NCI-H524 treated with DMSO at 0.1 percent for 48 hours (cell line): ENCODE measurements at regions not wholly inside any gene's neighbourhood (a gene's known extent, or its start where the extent isn't known, plus 50 kb on each side); places are given as distances from the start of the nearest gene placed in this dataset.

Experiments
- DNase-seq: peaks from one replicate; lab custom pipeline; 2025; lab: John Stamatoyannopoulos, UW

DNA sequence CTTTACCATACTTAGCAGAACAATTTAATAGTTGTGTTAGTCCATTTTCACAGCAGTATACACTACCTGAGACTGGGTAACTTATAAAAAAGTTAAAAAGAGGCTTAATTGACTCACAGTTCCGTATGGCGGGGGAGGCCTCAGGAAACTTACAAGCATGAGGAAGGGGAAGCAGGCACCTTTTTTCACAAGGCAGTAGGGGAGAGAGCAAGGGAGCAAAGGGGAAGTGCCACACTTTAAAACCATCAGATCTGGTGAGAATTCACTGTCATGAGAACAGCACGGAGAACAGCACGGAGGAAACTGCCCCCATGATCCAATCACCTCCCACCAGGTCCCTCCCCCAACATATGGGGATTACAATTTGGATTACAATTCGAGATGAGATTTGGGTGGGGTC is 269.9 kb downstream of the MTRR start:
- no peak for DNase-seq

DNA sequence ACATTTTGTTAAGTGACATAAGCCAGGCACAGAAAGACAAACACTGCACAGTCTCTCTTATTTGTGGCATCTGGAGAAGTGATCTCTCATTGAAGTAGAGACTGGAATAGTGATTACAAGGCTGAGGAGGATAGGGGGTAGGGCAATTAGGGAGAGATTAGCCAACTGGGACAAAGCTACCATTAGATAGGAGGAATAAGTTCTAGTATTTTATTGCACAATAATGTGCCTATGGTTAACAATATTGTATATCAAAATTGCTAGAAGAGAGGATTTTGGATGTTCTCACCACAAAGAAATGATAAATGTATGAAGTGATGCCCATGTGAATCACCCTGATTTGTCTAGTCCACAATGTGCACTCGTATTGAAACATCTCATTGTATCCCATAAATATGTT is 281.8 kb downstream of the MTRR start:
- DNase-seq, result no peak

DNA sequence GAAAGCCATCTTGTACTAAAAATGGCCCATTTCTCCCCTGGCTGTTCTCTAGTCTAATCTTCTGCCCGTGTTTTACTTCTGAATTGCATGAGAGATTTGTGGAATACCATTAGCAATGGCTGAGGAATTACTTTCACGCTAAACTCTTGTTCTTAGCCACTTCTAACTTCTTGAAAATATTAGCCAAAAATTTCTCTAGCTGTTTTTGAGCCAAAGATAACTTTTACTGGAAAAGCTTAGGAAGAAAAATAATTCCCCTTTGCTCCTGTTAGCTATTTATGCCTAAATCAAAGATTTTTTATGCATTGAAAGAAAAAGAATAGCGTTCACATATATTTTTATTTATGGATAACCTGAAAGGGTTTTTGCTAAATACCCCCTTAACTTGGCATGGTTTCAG is 287.8 kb downstream of the MTRR start:
- DNase-seq, result no peak

DNA sequence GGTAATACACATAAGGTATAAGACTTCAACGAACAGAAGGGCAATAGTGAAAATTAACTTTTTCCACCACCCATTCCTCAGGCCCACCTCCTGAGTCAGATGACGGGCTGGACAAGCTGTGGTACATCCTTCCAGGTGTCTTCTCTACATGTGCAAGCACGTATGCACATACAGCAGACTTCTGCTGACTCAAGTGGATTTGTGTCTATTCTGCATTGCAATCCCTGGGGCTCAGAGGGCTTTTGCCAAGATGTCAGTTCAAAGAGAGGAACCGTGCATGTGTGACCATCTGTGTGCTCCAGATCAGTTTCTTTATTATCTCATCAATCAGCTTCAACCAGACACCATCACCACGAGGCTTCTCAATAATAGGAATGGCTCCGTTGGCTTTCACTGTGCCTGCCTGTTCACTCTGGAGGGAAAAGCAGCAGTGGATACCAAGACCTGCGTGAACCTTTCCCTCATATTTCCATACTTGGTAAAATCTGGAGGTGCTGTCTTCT is 288.4 kb downstream of the MTRR start:
- DNase-seq, result no peak

DNA sequence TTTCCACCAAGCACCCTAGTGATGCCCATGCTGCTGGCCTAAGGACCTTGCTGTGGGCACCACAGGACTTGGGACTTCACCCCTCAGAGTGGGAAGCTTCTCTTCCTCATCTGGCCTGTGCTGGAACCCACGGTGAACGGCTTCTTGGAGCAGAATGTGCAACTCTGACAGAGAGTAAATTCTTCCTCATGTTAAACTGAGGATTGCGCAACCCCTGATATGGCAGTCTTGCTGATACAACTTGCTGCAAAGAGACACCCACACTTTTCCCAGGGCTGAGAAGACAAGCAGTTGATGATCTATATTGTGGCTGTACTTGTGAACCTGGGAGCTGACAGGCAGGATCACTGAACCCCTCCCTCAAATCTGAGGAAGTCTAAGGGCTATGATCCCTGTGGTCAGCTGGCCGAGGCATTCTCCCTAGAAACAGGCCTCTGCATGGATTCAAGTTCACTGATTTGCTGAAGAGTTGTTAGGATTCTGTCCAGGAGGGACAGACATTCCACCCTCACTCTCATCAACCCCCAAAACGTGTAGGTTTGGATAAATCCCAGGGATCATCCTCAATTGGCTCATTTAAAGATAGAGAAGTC is 307.2 kb downstream of the MTRR start:
- no peak for DNase-seq

DNA sequence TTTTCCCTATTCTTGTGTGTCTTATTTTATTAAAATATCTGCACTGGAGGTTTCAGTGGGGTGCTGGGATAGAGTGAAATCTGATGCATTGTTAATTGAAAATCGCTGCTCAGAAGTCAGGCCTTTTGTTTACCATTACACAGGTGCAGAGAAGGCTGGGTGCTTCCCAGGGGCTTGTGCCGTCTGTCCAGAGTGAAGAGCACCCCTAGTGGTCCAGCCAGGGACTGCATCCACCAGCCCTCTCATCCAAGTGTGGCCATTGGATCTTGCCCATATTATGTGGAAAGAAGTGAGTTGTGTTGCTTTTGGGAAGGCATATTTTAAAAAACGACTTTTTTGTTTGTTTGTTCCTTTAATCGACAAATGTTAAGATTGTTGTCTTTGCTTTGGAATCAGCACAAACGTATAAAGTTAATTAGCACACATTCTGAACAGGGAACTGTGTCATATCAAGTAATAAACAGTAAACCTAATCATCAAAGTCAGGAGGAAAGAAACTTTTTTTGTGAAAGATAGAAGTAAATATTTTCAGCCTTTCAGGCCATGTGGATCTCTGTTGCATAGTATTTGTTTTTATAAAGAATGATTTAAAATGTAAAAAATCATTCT is 315.6 kb downstream of the MTRR start:
- no peak for DNase-seq

DNA sequence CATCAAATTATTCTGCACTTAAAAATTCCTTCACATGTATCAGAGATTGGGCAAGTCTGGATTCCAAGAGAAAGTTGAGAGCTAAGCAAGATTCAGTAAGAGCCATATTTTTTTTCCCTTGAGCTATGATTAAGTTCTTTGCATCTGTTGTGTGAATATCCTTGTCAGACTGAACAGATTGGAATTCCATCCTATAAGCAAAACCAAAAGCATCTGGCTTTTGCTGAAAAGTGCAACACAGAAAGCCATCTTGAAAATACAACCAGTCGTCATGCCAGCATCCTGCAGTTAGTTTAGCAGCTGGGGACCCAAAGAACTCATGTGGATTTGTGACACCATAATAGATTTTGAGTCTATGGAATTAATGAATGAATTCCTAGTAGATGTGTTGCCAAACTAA is 316.9 kb downstream of the MTRR start:
- DNase-seq, result no peak

DNA sequence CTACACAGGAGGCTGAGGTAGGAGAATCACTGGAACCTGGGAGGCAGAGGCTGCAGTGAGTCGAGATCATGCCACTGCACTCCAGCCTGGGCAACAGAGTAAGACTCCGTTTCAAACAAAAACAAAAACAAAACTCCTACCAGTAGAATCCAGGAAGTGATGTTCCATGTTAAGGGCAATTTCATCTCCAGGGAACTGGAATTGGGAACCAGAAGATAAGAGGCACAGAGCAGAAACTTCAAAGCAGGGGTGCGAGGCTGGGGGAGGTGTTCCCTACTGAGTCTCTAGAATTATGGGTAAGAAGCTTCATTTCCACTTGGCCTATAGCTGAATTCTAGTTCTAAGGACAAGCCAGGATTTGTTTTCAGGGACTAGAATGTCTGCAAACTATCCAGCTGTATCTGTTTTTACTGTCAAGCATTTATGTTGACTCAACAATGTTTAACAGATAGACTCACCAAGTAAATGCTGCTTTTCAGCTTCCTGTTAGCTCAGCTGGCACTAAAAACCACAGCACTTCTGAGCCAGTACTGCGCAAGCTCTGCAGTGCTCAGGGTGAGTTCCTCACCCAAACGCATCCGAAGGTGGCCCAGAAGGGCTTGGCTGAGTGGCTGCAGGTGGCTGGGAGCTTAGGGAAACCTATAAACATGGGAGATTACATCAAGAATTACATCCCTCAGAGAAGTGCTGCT is 320.1 kb downstream of the MTRR start:
- no peak for DNase-seq

DNA sequence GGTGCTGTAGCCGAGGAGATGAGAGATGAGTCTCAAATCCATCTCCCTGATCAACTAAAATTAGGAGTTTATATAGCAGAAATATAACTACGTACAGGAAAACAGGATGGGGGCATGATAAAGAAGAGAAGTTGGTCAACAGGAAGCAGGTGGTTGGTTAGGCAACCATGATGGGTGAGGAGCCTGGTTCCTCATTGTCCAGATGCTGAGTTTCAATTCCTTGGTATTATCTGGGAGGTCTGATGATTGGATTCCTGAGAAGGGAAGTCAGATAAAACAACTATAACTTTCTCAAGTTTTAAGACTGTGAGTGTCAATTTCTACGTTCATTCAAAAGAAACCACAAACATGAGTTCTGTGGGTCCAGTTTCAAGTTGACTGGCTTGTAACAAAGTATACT is 323.9 kb downstream of the MTRR start:
- no peak for DNase-seq

DNA sequence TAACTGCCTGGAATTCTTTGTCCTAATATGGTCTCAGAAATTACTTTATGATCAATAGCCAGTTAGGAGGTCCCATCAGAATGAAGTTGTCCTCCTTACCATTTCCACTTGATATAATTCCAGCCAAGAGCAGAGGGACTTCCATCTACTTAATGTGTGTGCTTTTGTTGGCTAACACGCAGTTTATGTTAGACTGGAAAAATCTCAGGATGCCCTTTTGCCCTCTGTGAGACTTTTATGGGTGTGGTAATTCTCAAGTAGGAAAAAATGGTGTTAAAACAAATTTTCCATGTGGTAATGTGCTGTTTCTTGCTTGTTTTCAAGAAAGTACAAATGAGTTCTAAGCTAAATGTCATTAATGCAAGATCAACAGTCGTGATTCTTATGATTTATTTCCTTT is 327.1 kb downstream of the MTRR start:
- no peak for DNase-seq

DNA sequence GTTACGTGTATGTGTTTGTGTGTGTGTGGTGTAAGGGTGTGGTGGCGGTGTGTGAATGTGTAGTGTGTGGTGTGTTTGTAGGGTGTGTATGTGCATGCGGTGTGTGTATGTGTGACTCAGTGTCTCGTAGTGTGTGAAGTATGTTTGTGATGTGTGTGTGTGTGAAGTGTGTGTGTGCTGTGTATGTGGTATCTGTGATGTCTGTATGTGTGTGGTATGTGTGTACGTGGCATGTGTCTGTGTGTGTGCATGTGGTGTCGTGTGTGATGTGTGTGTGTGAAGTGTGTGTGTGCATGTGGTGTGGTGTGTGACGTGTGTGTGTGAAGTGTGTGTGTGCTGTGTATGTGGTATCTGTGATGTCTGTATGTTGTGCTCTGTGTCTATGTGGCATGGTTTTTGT is 339.4 kb downstream of the MTRR start:
- DNase-seq, result no peak

DNA sequence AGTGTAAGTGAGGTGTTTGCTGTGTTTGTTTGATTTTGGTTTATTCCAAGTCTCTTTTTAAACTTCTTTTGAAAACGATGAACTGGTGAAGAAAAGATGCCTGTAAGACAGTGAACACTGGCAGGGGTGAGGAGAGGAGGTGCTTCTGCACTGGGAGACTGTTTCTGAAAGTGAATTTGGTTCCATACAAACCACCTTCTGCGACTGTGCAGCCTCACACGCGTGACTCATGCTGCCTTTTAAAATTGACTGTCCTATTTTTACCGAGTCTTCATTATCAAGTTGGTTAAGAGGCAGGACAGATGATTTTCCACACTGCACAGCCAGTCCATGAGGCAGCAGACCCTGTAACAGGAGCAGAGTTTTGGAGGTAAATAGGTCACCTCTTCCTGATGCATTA is 340.6 kb downstream of the MTRR start:
- DNase-seq, result no peak

DNA sequence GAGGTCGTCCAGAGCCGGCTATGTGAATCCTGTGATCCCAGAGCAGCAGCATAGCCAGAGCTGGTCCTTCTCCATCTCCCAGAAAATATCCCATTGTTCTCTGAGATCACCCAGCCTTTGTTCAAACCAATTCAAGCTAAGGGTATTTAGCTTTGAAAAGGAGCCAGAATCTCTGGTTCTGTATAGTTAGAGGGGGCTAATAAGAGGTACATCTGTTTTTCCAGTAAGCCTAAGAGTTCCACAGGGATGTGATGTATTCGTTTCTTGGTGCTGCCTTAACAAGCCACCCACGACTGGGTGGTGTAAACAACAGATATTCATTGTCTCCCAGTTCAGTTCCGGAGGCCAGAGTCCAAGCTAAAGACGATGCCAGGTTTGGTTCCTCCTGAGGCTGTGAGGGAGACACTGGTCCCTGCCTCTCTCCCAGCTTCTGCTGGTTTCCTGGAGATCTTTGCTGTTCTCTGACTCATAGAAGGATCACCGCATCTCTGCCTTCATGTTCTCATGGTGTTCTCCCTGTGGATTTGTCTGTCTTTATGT is 344.8 kb downstream of the MTRR start:
- no peak for DNase-seq

DNA sequence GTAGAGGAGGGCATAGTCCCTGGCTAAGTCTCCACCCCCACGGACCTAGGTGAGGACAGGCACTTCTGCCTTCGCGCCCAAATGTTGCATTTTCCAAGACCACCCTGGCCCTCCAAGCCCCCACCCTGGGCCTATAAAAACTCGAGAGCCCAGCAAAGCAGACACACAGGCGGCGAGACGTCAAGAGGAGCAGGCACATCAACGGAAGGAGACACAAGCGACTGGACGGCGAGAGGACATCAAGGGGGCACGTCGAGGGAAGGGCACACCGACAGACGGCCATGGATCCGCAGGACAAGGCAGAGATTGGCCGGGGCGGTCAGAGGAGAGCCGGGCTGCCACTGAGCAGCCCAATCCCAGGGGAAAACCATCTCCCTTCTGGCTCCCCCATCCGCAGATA is 348.0 kb downstream of the MTRR start:
- no peak for DNase-seq

DNA sequence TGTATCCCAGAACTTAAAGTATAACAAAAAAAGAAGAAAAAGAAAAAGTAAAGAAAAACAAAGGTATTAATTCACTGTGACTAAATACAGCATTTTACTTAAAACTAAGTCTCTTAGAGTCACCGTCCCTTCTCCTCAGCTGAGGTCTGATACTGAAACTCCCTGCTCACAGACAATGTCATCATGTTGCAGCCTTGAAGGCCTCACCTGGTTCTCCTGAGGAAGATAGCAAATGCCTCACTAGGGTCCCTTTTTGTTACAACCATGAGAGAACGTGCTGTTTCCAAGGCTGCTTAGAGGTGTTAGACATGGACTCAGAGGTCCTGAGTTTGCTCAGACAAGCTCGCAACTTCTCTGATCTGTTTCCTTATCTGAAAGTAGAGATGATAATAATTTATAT is 357.2 kb downstream of the MTRR start:
- no peak for DNase-seq

DNA sequence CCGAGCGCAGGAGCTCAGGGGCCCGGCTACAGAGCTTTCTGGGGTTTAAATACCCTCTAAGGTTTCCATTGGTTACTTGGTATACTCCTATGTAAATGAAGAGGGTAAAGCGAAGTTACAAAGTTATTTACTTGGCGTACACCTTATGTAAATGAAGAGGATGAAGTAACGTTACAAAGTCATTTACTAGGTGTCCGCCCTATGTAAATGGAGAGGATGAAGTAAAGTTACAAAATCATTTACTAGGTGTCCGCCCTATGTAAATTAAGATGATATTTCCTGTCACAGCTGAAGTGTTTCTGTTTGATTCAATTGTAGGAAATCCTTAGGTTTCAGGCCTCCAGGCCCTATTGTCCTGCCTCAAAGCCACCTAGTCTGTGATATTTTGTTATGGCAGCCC is 358.2 kb downstream of the MTRR start:
- no peak for DNase-seq

DNA sequence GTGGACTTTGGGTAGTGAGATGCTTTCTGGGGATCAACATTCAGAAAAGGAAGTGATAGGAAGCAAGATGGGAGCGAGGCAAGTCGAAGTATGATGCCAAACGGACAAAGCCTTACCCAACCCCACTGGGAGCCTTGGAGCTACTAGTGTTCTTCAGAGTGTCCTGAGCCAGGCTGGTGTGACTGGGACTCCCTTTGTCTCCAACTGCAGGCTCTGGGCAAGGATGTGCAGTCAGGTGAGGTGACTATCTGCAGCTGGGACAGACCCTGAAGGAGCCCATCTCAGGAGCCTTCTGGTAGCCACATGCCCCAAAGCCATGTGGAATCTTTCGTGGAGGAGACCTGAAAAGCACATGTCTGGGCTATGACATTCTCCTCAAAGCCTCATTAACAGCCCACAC is 360.6 kb downstream of the MTRR start:
- DNase-seq, result no peak

DNA sequence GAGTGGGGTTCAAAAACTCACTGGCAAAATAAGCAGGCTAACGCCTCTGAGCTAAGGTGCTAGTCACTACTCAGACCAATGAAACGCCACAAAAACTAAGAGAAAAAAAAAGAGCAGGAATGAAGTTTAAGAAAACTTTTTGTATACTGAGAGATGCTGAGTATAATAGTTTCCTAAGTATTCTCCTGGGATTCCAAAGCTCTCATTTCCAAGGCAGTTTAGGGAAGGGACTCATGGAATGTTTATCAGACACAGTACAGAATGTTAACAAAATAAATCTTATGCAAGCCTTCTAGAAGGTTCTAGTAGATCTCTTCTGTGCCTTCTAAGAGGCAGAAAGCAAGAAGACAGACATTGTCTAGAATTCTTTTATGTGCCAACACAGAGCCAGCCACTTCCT is 361.9 kb downstream of the MTRR start:
- DNase-seq, result no peak

DNA sequence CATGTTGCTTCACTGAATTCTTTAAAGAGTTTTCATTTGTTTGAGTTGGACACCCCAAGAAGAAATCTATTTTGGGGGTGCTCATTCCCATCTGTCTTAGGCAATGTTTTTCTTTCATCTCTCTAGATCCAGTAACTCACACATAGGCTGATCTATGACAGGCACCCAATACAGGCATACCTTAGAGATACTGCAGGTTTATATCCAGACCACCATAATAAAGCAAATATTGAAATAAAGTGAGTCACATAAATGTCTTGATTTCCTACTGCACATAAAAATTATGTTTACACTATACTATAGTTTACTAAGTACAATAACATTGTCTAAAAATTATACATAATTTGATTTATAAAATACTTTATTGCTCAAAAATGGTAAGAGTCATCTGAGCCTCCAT is 364.5 kb downstream of the MTRR start:
- no peak for DNase-seq

DNA sequence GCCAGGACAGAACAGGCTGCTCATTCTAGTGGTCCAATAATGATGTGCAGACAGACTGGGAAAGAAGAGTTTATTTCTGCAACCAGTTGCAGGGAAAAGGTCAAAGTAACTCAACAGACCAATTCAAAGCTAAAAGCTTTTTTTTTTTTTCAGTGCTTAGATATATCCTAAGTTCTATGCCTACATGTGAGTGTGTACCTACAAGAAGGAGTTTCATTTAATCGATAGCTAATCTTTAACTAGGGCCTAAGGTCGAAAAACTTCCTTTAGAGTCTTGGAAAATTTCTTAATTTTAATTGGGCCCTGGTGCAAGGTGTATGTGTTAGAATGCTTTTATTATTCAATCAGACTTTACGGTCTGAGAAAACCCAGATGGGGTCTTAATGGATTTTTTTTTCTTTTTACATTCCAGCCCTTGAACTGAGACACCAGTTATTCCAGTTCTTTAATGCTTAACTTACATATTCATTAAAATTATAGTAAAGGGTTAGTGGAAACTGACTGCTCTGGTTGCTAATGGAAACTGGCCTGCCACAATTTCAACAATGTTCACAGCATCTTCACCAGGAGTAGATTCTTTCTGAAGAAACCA is 365.3 kb downstream of the MTRR start:
- DNase-seq, result no peak

DNA sequence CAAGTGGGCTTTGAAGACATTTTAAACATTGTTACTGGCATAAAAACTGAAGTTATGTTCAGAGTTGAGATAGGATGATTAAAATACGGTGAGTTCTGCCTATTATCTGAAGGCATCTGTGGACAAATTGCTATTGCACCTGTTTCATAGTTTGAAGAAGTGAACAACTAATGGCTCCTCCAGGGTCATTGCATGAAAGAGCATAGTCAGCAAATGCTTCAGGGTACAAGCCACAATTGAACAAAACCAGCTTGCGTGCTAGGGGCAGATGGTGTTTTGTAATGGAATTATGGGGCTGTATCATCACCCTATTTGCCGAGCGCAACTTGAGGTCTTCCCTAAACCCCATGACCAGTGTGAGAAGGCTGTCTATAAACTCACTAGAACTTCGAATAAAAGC is 369.1 kb downstream of the MTRR start:
- DNase-seq, result no peak

DNA sequence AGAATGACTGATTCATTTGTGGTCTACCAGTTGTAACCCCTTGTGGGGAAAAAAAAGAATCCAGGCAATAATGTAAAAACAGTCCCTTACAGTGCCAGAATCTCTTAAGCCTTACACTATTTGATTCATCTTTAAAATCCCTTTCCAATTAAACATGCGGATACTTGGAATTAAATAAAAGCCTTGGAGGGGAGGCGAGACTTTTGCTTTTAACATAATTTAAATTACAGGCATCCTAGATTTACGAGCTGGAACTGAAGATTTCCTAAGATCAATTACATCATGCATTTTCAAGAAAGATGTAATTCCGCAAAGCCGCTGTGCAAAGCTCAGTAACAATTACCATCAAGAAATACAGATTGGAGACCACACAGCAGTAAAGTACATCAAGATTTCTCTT is 370.2 kb downstream of the MTRR start:
- DNase-seq, result no peak

DNA sequence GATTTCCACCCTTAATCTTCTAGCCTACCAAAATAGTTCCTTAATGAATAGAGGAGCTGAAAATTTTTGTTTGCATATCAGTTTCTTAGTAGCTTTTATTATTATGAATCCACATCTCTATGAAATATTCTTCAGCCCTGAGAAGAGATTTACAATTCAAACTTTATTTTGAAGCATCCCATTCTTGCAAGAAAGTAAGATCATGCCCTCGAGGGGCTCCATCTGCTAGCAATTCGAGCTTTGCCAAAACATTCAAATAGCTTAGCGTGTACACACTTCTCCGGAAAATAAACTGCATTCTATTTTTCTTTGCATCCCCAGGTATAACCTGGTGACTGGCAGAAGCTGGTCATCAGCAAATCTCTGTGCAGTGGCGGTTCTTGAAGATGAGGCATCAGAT is 370.7 kb downstream of the MTRR start:
- DNase-seq, result no peak
